ENCODE measurements at regions not wholly inside any gene's neighbourhood (a gene's known extent, or its start where the extent isn't known, plus 50 kb on each side); places are given as distances from the start of the nearest gene placed in this dataset.

DNA sequence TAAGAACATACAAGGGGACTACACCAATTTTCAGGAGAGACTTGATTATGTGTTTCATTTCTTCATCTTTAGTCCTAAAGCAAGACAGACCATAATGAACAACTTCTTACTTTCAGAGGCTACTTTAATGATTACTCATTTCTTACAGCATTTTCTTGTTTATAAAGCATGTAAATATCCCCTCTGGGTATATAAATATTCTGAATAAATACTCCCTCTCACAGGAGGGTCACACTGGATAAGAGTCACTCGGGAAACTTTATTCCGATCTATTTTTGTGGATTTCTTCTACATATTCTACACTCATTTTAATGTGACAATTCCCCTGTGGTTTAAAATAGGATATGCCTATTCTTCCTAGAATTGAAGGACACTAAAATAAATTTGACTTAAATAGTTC is 228.9 kb upstream of the RPS6KA3 start:
- TF ChIP-seq POLR2A (IDR thresholded peaks at IDR 0.05): no peak
- no peak for TF ChIP-seq POLR2AphosphoS5 (IDR thresholded peaks at IDR 0.05; ENCODE audit: insufficient read depth in 1 of 2, low read depth in 1 of 2)
- TF ChIP-seq, protein P1, sequence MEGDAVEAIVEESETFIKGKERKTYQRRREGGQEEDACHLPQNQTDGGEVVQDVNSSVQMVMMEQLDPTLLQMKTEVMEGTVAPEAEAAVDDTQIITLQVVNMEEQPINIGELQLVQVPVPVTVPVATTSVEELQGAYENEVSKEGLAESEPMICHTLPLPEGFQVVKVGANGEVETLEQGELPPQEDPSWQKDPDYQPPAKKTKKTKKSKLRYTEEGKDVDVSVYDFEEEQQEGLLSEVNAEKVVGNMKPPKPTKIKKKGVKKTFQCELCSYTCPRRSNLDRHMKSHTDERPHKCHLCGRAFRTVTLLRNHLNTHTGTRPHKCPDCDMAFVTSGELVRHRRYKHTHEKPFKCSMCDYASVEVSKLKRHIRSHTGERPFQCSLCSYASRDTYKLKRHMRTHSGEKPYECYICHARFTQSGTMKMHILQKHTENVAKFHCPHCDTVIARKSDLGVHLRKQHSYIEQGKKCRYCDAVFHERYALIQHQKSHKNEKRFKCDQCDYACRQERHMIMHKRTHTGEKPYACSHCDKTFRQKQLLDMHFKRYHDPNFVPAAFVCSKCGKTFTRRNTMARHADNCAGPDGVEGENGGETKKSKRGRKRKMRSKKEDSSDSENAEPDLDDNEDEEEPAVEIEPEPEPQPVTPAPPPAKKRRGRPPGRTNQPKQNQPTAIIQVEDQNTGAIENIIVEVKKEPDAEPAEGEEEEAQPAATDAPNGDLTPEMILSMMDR (IDR thresholded peaks at IDR 0.05): no peak
